GM23338 (cell line): ENCODE measurements at regions not wholly inside any gene's neighbourhood (a gene's known extent, or its start where the extent isn't known, plus 50 kb on each side); places are given as distances from the start of the nearest gene placed in this dataset.

Experiments
- ATAC-seq: fragments of 200-7000 bp; cut with Tn5 transposase; 3 replicates; pipeline ENCODE4 v1.9.1; 2020
- DNase-seq: peaks from one replicate; pipeline ENCODE4 v3.0.0-alpha.2; 2015; ENCODE audit warnings: low spot score
- H2AFZ ChIP-seq: fragments of 200-600 bp; sonication (generic); 2 replicates; pipeline ENCODE4 v1.8.0; 2016; ENCODE audit warnings: antibody characterized with exemption, mild to moderate bottlenecking, moderate library complexity
- H3F3A ChIP-seq: fragments of 200-600 bp; sonication (generic); replicated peaks from 2 replicates; pipeline ENCODE4 v1.8.0; 2017; ENCODE audit warnings: antibody characterized with exemption, mixed run types, low read depth
- H3K27ac ChIP-seq: fragments of 200-600 bp; sonication (generic); 2 replicates; pipeline ENCODE4 v1.6.1; 2016; ENCODE audit warnings: low read depth
- H3K27me3 ChIP-seq: fragments of 200-600 bp; sonication (generic); 2 replicates; pipeline ENCODE4 v1.8.0; 2016; ENCODE audit warnings: mild to moderate bottlenecking, mixed run types, moderate library complexity; ENCODE audit not compliant: insufficient read depth
- H3K36me3 ChIP-seq: fragments of 200-600 bp; sonication (generic); 2 replicates; pipeline ENCODE4 v1.8.0; 2016; ENCODE audit warnings: mild to moderate bottlenecking; ENCODE audit not compliant: insufficient read depth
- H3K4me1 ChIP-seq: fragments of 200-600 bp; sonication (generic); 2 replicates; pipeline ENCODE4 v1.8.0; 2016; ENCODE audit warnings: mild to moderate bottlenecking, moderate library complexity; ENCODE audit not compliant: insufficient read depth
- H3K4me2 ChIP-seq: fragments of 200-600 bp; sonication (generic); 2 replicates; pipeline ENCODE4 v1.7.1; 2017; ENCODE audit warnings: mixed run types
- H3K4me3 ChIP-seq: fragments of 200-600 bp; sonication (generic); 2 replicates; pipeline ENCODE4 v1.6.1; 2016; ENCODE audit warnings: mixed run types
- H3K79me2 ChIP-seq: fragments of 200-600 bp; sonication (generic); replicated peaks from 2 replicates; pipeline ENCODE4 v1.8.0; 2017; ENCODE audit warnings: mild to moderate bottlenecking; ENCODE audit not compliant: insufficient read depth
- H3K9me2 ChIP-seq: fragments of 200-600 bp; sonication (generic); 2 replicates; pipeline ENCODE4 v1.8.0; 2017; ENCODE audit not compliant: insufficient read depth
- H4K20me1 ChIP-seq: fragments of 200-600 bp; sonication (generic); replicated peaks from 2 replicates; pipeline ENCODE4 v1.8.0; 2017; ENCODE audit warnings: mild to moderate bottlenecking; ENCODE audit not compliant: insufficient read depth
- H3K27ac Mint-ChIP-seq: 2 replicates; pipeline ENCODE4 v1.8.0; 2020; ENCODE audit warnings: inconsistent platforms, mild to moderate bottlenecking, moderate library complexity, mixed read lengths
- H3K27me3 Mint-ChIP-seq: 3 replicates; pipeline ENCODE4 v1.8.0; 2022; ENCODE audit warnings: low read depth, mild to moderate bottlenecking, moderate library complexity, mixed read lengths, inconsistent platforms; ENCODE audit not compliant: insufficient read depth, poor library complexity
- H3K36me3 Mint-ChIP-seq: 3 replicates; pipeline ENCODE4 v1.8.0; 2021; ENCODE audit warnings: low read depth, mild to moderate bottlenecking, inconsistent platforms, moderate library complexity, mixed read lengths
- H3K4me1 Mint-ChIP-seq: 3 replicates; pipeline ENCODE4 v1.8.0; 2020; ENCODE audit warnings: mild to moderate bottlenecking, inconsistent platforms, mixed read lengths
- H3K4me3 Mint-ChIP-seq: 3 replicates; pipeline ENCODE4 v1.8.0; 2021; ENCODE audit warnings: moderate library complexity, mild to moderate bottlenecking, inconsistent platforms, mixed read lengths
- H3K9me3 Mint-ChIP-seq: 3 replicates; pipeline ENCODE4 v1.8.0; 2020; ENCODE audit warnings: moderate library complexity, mild to moderate bottlenecking, inconsistent platforms, mixed read lengths
- CREB1 ChIP-seq: fragments of 250-450 bp; sonication (Bioruptor Pico); IDR thresholded peaks from 2 replicates; pipeline ENCODE4 v1.5.0; 2020; ENCODE audit warnings: low read depth, mild to moderate bottlenecking, moderate library complexity
- CTCF ChIP-seq, 2 experiments: fragments of 200-600 bp in 1 of 2; sonication (generic) in 1 of 2; conservative IDR thresholded peaks; 2 replicates each; pipeline versions ENCODE4 v1.5.1 to v1.6.1; 2016 to 2017; ENCODE audit warnings: antibody characterized with exemption in 2 of 2, low read depth in 2 of 2, mild to moderate bottlenecking in 2 of 2, moderate library complexity in 1 of 2
- EZH2 ChIP-seq: fragments of 200-600 bp; sonication (generic); IDR thresholded peaks from one replicate; pipeline ENCODE4 v1.8.0; 2017; ENCODE audit warnings: antibody characterized with exemption, mild to moderate bottlenecking, low read depth; ENCODE audit not compliant: unreplicated experiment
- EZH2phosphoT487 ChIP-seq: fragments of 200-600 bp; sonication (generic); IDR thresholded peaks from one replicate; pipeline ENCODE4 v1.8.1; 2018; ENCODE audit warnings: antibody characterized with exemption; ENCODE audit not compliant: unreplicated experiment
- JUNB ChIP-seq: IDR thresholded peaks from one replicate; pipeline ENCODE4 v1.6.1; 2016; ENCODE audit warnings: antibody characterized with exemption; ENCODE audit not compliant: unreplicated experiment
- NANOG ChIP-seq: IDR thresholded peaks from 2 replicates; pipeline ENCODE4 v1.6.1; 2016; ENCODE audit warnings: antibody characterized with exemption, borderline replicate concordance
- POLR2AphosphoS5 ChIP-seq: IDR thresholded peaks from 2 replicates; pipeline ENCODE4 v1.6.1; 2016; ENCODE audit warnings: antibody characterized with exemption, low read depth
- REST ChIP-seq: IDR thresholded peaks from one replicate; pipeline ENCODE4 v1.6.1; 2018; ENCODE audit warnings: antibody characterized with exemption; ENCODE audit not compliant: unreplicated experiment
- STAT1 ChIP-seq: IDR thresholded peaks from one replicate; pipeline ENCODE4 v1.6.1; 2016; ENCODE audit warnings: antibody characterized with exemption; ENCODE audit not compliant: unreplicated experiment
- ZNF114 ChIP-seq: fragments of 250-450 bp; sonication (Bioruptor Pico); IDR thresholded peaks from 2 replicates; pipeline ENCODE4 v1.5.0; 2020; ENCODE audit warnings: mild to moderate bottlenecking, moderate library complexity
- ZNF331 ChIP-seq: fragments of 250-450 bp; sonication (Bioruptor Pico); IDR thresholded peaks from 2 replicates; pipeline ENCODE4 v1.5.0; 2020; ENCODE audit warnings: low read depth, mild to moderate bottlenecking, moderate library complexity
- TF ChIP-seq, protein P1 (sequence below): fragments of 250-450 bp; sonication (Bioruptor Pico); IDR thresholded peaks from 2 replicates; pipeline ENCODE4 v1.5.0; 2020; ENCODE audit warnings: mild to moderate bottlenecking, moderate library complexity
- TF ChIP-seq, protein P2 (sequence below): IDR thresholded peaks from 2 replicates; pipeline ENCODE4 v1.6.1; 2016; ENCODE audit warnings: antibody characterized with exemption

- Mint-ChIP-seq H3K4me1 (no peaks in the 10 kb centered on the region; the same call in 2 of the 3 replicates), H3K9me3 (peaks cover 14% of the 10 kb centered on the region), H3K36me3 (peaks cover 2% of the 10 kb centered on the region; the same call in 1 of the 3 replicates), H3K4me3 (no peak overlapping the region), H3K27ac (no peak overlapping the region), H3K27me3 (no peaks in the 10 kb centered on the region)
- H3K9me2 ChIP-seq = no peaks in the 10 kb centered on the region; the same call in 1 of the 2 replicates
- TF ChIP-seq CTCF (conservative IDR thresholded peaks at IDR 0.05; ENCODE audit: low read depth in 2 of 2) (no peak), NANOG (no peak), ZNF331 (CRISPR knock-in tag) (no peak), EZH2phosphoT487 (no peak), JUNB (no peak), ZNF114 (no peak), POLR2AphosphoS5 (no peak), EZH2 (no peak), CREB1 (CRISPR knock-in tag) (no peak), STAT1 (no peak), REST (no peak)
- TF ChIP-seq, protein P1, sequence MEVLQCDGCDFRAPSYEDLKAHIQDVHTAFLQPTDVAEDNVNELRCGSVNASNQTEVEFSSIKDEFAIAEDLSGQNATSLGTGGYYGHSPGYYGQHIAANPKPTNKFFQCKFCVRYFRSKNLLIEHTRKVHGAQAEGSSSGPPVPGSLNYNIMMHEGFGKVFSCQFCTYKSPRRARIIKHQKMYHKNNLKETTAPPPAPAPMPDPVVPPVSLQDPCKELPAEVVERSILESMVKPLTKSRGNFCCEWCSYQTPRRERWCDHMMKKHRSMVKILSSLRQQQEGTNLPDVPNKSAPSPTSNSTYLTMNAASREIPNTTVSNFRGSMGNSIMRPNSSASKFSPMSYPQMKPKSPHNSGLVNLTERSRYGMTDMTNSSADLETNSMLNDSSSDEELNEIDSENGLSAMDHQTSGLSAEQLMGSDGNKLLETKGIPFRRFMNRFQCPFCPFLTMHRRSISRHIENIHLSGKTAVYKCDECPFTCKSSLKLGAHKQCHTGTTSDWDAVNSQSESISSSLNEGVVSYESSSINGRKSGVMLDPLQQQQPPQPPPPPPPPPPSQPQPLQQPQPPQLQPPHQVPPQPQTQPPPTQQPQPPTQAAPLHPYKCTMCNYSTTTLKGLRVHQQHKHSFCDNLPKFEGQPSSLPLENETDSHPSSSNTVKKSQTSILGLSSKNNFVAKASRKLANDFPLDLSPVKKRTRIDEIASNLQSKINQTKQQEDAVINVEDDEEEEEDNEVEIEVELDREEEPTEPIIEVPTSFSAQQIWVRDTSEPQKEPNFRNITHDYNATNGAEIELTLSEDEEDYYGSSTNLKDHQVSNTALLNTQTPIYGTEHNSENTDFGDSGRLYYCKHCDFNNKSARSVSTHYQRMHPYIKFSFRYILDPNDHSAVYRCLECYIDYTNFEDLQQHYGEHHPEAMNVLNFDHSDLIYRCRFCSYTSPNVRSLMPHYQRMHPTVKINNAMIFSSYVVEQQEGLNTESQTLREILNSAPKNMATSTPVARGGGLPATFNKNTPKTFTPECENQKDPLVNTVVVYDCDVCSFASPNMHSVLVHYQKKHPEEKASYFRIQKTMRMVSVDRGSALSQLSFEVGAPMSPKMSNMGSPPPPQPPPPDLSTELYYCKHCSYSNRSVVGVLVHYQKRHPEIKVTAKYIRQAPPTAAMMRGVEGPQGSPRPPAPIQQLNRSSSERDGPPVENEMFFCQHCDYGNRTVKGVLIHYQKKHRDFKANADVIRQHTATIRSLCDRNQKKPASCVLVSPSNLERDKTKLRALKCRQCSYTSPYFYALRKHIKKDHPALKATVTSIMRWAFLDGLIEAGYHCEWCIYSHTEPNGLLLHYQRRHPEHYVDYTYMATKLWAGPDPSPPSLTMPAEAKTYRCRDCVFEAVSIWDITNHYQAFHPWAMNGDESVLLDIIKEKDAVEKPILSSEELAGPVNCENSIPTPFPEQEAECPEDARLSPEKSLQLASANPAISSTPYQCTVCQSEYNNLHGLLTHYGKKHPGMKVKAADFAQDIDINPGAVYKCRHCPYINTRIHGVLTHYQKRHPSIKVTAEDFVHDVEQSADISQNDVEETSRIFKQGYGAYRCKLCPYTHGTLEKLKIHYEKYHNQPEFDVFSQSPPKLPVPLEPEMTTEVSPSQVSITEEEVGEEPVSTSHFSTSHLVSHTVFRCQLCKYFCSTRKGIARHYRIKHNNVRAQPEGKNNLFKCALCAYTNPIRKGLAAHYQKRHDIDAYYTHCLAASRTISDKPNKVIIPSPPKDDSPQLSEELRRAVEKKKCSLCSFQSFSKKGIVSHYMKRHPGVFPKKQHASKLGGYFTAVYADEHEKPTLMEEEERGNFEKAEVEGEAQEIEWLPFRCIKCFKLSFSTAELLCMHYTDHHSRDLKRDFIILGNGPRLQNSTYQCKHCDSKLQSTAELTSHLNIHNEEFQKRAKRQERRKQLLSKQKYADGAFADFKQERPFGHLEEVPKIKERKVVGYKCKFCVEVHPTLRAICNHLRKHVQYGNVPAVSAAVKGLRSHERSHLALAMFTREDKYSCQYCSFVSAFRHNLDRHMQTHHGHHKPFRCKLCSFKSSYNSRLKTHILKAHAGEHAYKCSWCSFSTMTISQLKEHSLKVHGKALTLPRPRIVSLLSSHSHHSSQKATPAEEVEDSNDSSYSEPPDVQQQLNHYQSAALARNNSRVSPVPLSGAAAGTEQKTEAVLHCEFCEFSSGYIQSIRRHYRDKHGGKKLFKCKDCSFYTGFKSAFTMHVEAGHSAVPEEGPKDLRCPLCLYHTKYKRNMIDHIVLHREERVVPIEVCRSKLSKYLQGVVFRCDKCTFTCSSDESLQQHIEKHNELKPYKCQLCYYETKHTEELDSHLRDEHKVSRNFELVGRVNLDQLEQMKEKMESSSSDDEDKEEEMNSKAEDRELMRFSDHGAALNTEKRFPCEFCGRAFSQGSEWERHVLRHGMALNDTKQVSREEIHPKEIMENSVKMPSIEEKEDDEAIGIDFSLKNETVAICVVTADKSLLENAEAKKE (CRISPR knock-in tag) = no peak
- TF ChIP-seq, protein P2, sequence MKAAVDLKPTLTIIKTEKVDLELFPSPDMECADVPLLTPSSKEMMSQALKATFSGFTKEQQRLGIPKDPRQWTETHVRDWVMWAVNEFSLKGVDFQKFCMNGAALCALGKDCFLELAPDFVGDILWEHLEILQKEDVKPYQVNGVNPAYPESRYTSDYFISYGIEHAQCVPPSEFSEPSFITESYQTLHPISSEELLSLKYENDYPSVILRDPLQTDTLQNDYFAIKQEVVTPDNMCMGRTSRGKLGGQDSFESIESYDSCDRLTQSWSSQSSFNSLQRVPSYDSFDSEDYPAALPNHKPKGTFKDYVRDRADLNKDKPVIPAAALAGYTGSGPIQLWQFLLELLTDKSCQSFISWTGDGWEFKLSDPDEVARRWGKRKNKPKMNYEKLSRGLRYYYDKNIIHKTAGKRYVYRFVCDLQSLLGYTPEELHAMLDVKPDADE = no peak
- no peak overlapping the region for H3K4me3 ChIP-seq
- H3K36me3 ChIP-seq = no peaks in the 10 kb centered on the region
- H3K27me3 ChIP-seq = no peaks in the 10 kb centered on the region
- H3K27ac ChIP-seq = no peak overlapping the region
- no peak overlapping the region; the same call in 1 of the 2 replicates for H2AFZ ChIP-seq
- no peaks in the 10 kb centered on the region for H3K79me2 ChIP-seq
- H3K4me1 ChIP-seq = no peaks in the 10 kb centered on the region
- no peak for DNase-seq
- H3F3A ChIP-seq = no peaks in the 10 kb centered on the region
- no peaks in the 10 kb centered on the region for H4K20me1 ChIP-seq
- no peak for ATAC-seq
- H3K4me2 ChIP-seq = no peak overlapping the region
Observed at GRCh38 chr4:85257817-85258370, 217.1 kb upstream of the ARHGAP24 start.
